Tibial artery (tissue), 4 donors: ENCODE measurements at regions not wholly inside any gene's neighbourhood (a gene's known extent, or its start where the extent isn't known, plus 50 kb on each side); places are given as distances from the start of the nearest gene placed in this dataset.

Experiments
- DNase-seq, 2 donors: peaks; one replicate each; pipeline ENCODE4 v3.0.0-alpha.2; 2019
- H3K27ac ChIP-seq, 2 donors: fragments of 200-600 bp; sonication (generic) in 1 of 2; 1 replicate in 1 of 2; 2 replicates in 1 of 2; pipeline ENCODE4 v1.5.1; 2018 to 2019; ENCODE audit warnings: mild to moderate bottlenecking in 1 of 2
- H3K27me3 ChIP-seq, 2 donors: fragments of 200-600 bp; sonication (generic) in 1 of 2; one replicate each; pipeline versions ENCODE4 v1.5.1 to v1.6.0; 2016 to 2019
- H3K36me3 ChIP-seq, 3 donors: fragments of 200-600 bp; sonication (generic) in 2 of 3; one replicate each; pipeline ENCODE4 v1.5.1; 2016 to 2019; ENCODE audit warnings: mild to moderate bottlenecking in 2 of 3
- H3K4me1 ChIP-seq, 4 donors: fragments of 200-600 bp; sonication (generic) in 2 of 4; 1 replicate in 3 of 4; 2 replicates in 1 of 4; pipeline ENCODE4 v1.5.1; 2016 to 2019
- H3K4me3 ChIP-seq, 2 donors: fragments of 200-600 bp; sonication (generic) in 1 of 2; 1 replicate in 1 of 2; 2 replicates in 1 of 2; pipeline ENCODE4 v1.5.1; 2018 to 2019; ENCODE audit warnings: mild to moderate bottlenecking in 2 of 2
- H3K9me3 ChIP-seq, 3 donors: fragments of 200-600 bp; sonication (generic) in 1 of 3; one replicate each; pipeline ENCODE4 v1.5.1; 2016 to 2019
- CTCF ChIP-seq, 2 experiments: fragments of 200-600 bp in 1 of 2; fragments of 450-650 bp in 1 of 2; IDR thresholded peaks; one replicate each; pipeline ENCODE4 v1.5.1; 2017 to 2019; ENCODE audit warnings: antibody characterized with exemption in 2 of 2, mild to moderate bottlenecking in 1 of 2, moderate library complexity in 1 of 2
- intact Hi-C: fragments of 100-400 bp; cut with DNase I; formaldehyde crosslinking; loops from one replicate; pipeline ENCODE4 v1.15.0; 2023; ENCODE audit warnings: low total_unique reads

- intact Hi-C loops = no loop called here
- H3K4me3 ChIP-seq = no peak overlapping the region
- H3K27ac ChIP-seq = no peak overlapping the region
- no peaks in the 10 kb centered on the region for H3K27me3 ChIP-seq
- H3K4me1 ChIP-seq = no peaks in the 10 kb centered on the region
- no peak for DNase-seq
- no peak for TF ChIP-seq CTCF (IDR thresholded peaks at IDR 0.05)
- no peaks in the 10 kb centered on the region for H3K9me3 ChIP-seq
- no peaks in the 10 kb centered on the region for H3K36me3 ChIP-seq
Observed at GRCh38 chr12:88805692-88806091, 225.4 kb upstream of the KITLG start.

- intact Hi-C loops = no loop called here
- TF ChIP-seq CTCF (IDR thresholded peaks at IDR 0.05) = no peak
- H3K4me1 ChIP-seq = no peaks in the 10 kb centered on the region
- no peak overlapping the region for H3K27ac ChIP-seq
- no peak for DNase-seq
- no peaks in the 10 kb centered on the region for H3K27me3 ChIP-seq
- no peaks in the 10 kb centered on the region for H3K9me3 ChIP-seq
- no peak overlapping the region for H3K4me3 ChIP-seq
- H3K36me3 ChIP-seq = no peaks in the 10 kb centered on the region
Observed at GRCh38 chr12:88805286-88805685, 225.0 kb upstream of the KITLG start.

- intact Hi-C loops = loop anchor here (5.0 kb wide), 1 partner anchor 1375 kb away; no protein-coding TSS in a partner anchor
- Histone ChIP-seq H3K27ac (no peak overlapping the region), H3K27me3 (no peaks in the 10 kb centered on the region), H3K4me1 (no peaks in the 10 kb centered on the region), H3K9me3 (no peaks in the 10 kb centered on the region), H3K4me3 (no peak overlapping the region), H3K36me3 (no peaks in the 10 kb centered on the region)
- no peak for DNase-seq
- TF ChIP-seq CTCF (IDR thresholded peaks at IDR 0.05) = no peak
Observed at GRCh38 chr12:88802096-88802706, 221.9 kb upstream of the KITLG start.

GRCh38 chr12:88801227-88802095 lies 221.2 kb upstream of the KITLG start:
- DNase-seq = no peak
- no peak overlapping the region for H3K4me3 ChIP-seq
- H3K27me3 ChIP-seq = no peaks in the 10 kb centered on the region
- TF ChIP-seq CTCF (IDR thresholded peaks at IDR 0.05) = no peak
- H3K36me3 ChIP-seq = no peaks in the 10 kb centered on the region
- intact Hi-C loops = loop anchor here (5.0 kb wide), 1 partner anchor 1376 kb away; no protein-coding TSS in a partner anchor
- H3K27ac ChIP-seq = no peak overlapping the region
- H3K4me1 ChIP-seq = no peaks in the 10 kb centered on the region
- H3K9me3 ChIP-seq = no peaks in the 10 kb centered on the region

- intact Hi-C loops = no loop called here
- no peaks in the 10 kb centered on the region for H3K36me3 ChIP-seq
- no peaks in the 10 kb centered on the region for H3K27me3 ChIP-seq
- no peak for TF ChIP-seq CTCF (IDR thresholded peaks at IDR 0.05)
- H3K27ac ChIP-seq = no peak overlapping the region
- H3K4me3 ChIP-seq = no peak overlapping the region
- DNase-seq = no peak
- no peaks in the 10 kb centered on the region for H3K4me1 ChIP-seq
- no peaks in the 10 kb centered on the region for H3K9me3 ChIP-seq
Observed at GRCh38 chr12:88793096-88793495, 212.8 kb upstream of the KITLG start.
